ENCODE measurements at regions not wholly inside any gene's neighbourhood (a gene's known extent, or its start where the extent isn't known, plus 50 kb on each side); places are given as distances from the start of the nearest gene placed in this dataset.

GRCh38 chr12:42756841-42757623 is 167.5 kb upstream of the PRICKLE1 start:
- no peaks in the 10 kb centered on the region for H3K36me3 Mint-ChIP-seq (ENCODE audit: low read depth, unreplicated experiment)
- TF ChIP-seq, protein P1, sequence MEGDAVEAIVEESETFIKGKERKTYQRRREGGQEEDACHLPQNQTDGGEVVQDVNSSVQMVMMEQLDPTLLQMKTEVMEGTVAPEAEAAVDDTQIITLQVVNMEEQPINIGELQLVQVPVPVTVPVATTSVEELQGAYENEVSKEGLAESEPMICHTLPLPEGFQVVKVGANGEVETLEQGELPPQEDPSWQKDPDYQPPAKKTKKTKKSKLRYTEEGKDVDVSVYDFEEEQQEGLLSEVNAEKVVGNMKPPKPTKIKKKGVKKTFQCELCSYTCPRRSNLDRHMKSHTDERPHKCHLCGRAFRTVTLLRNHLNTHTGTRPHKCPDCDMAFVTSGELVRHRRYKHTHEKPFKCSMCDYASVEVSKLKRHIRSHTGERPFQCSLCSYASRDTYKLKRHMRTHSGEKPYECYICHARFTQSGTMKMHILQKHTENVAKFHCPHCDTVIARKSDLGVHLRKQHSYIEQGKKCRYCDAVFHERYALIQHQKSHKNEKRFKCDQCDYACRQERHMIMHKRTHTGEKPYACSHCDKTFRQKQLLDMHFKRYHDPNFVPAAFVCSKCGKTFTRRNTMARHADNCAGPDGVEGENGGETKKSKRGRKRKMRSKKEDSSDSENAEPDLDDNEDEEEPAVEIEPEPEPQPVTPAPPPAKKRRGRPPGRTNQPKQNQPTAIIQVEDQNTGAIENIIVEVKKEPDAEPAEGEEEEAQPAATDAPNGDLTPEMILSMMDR (IDR thresholded peaks at IDR 0.05; ENCODE audit: unreplicated experiment): no peak
- DNase-seq (ENCODE audit: low spot score): no peak

GRCh38 chr12:42750356-42750755 is 160.8 kb upstream of the PRICKLE1 start:
- TF ChIP-seq, protein P1 (IDR thresholded peaks at IDR 0.05; ENCODE audit: unreplicated experiment): no peak
- H3K27me3 Mint-ChIP-seq (ENCODE audit: unreplicated experiment): no peaks in the 10 kb centered on the region
- H3K4me3 Mint-ChIP-seq (ENCODE audit: unreplicated experiment): no peak overlapping the region
- peaks cover 3% of the 10 kb centered on the region for H3K9me3 Mint-ChIP-seq (ENCODE audit: unreplicated experiment)
- H3K4me1 Mint-ChIP-seq (ENCODE audit: unreplicated experiment): no peaks in the 10 kb centered on the region
- H3K27ac Mint-ChIP-seq (ENCODE audit: unreplicated experiment): no peak overlapping the region
- H3K36me3 Mint-ChIP-seq (ENCODE audit: low read depth, unreplicated experiment): no peaks in the 10 kb centered on the region
- DNase-seq (ENCODE audit: low spot score): no peak

More at GRCh38 chr12:42756841-42757623, 167.5 kb upstream of the PRICKLE1 start:
- no peaks in the 10 kb centered on the region for H3K9me3 Mint-ChIP-seq (ENCODE audit: unreplicated experiment)
- no peaks in the 10 kb centered on the region for H3K27me3 Mint-ChIP-seq (ENCODE audit: unreplicated experiment)
- H3K4me1 Mint-ChIP-seq (ENCODE audit: unreplicated experiment): no peaks in the 10 kb centered on the region
- no peak overlapping the region for H3K27ac Mint-ChIP-seq (ENCODE audit: unreplicated experiment)
- H3K4me3 Mint-ChIP-seq (ENCODE audit: unreplicated experiment): no peak overlapping the region

DNA sequence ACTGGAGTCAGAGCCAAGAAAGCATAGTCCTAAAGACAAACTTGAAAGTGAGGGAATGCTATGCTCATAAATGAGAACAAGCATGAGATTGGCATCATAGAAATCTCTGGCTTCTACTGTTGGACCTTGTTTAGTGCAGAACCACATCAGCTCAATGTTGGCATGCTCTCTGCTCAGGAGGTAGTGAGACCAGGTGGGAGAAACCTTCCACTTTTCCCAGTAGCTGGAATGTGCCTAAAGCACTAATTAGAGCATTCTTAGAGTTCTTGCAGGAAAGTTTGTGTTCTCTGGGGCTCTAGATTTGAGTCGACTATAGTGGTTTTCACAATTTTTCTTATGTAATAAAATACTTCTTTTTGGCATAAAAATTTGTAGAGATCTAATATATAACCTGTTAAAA is 159.7 kb upstream of the PRICKLE1 start:
- H3K27me3 Mint-ChIP-seq (ENCODE audit: unreplicated experiment): peaks cover 2% of the 10 kb centered on the region
- peaks cover 3% of the 10 kb centered on the region for H3K9me3 Mint-ChIP-seq (ENCODE audit: unreplicated experiment)

DNA sequence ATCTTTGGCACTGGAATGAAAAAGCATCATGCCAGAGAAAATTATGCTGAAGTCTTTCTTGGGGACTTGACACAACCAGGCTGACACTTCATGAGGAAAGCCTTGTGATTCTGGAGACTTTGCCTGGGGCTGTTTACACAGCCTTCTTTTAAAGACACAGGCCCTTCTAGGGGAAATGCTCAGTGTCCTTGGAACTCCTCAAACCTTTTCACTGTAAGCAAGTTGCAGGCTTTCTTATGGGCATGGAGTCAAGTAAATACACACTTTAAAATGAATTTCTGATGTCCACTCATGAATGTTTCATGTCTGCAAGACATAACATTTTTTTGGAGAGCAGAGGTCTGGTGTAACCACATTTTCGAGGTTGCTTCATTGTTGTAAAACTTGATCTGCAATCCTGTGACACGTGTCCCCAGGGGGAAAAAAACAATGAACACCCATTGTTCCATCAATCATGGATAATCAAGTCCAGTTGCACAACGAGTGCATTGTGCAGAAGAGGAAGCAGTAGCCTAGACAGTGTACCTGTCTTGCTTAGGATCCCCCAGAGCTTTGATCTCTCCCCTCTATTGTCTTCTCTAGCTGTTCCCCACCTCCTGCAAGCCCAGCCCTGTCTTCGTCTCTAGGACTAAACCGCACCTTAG is 155.1 kb upstream of the PRICKLE1 start:
- peaks cover 4% of the 10 kb centered on the region for H3K4me1 Mint-ChIP-seq (ENCODE audit: unreplicated experiment)
- H3K4me3 Mint-ChIP-seq (ENCODE audit: unreplicated experiment): no peak overlapping the region
- H3K9me3 Mint-ChIP-seq (ENCODE audit: unreplicated experiment): peaks cover 3% of the 10 kb centered on the region
- DNase-seq (ENCODE audit: low spot score): no peak
- H3K27ac Mint-ChIP-seq (ENCODE audit: unreplicated experiment): no peak overlapping the region
- TF ChIP-seq, protein P1 (IDR thresholded peaks at IDR 0.05; ENCODE audit: unreplicated experiment): no peak
- H3K36me3 Mint-ChIP-seq (ENCODE audit: low read depth, unreplicated experiment): no peaks in the 10 kb centered on the region
- peaks cover 2% of the 10 kb centered on the region for H3K27me3 Mint-ChIP-seq (ENCODE audit: unreplicated experiment)

More for the DNA sequence above, 159.7 kb upstream of the PRICKLE1 start:
- TF ChIP-seq, protein P1 (IDR thresholded peaks at IDR 0.05; ENCODE audit: unreplicated experiment): no peak
- H3K27ac Mint-ChIP-seq (ENCODE audit: unreplicated experiment): no peak overlapping the region
- no peaks in the 10 kb centered on the region for H3K36me3 Mint-ChIP-seq (ENCODE audit: low read depth, unreplicated experiment)
- no peak for DNase-seq (ENCODE audit: low spot score)
- no peaks in the 10 kb centered on the region for H3K4me1 Mint-ChIP-seq (ENCODE audit: unreplicated experiment)
- no peak overlapping the region for H3K4me3 Mint-ChIP-seq (ENCODE audit: unreplicated experiment)

DNA sequence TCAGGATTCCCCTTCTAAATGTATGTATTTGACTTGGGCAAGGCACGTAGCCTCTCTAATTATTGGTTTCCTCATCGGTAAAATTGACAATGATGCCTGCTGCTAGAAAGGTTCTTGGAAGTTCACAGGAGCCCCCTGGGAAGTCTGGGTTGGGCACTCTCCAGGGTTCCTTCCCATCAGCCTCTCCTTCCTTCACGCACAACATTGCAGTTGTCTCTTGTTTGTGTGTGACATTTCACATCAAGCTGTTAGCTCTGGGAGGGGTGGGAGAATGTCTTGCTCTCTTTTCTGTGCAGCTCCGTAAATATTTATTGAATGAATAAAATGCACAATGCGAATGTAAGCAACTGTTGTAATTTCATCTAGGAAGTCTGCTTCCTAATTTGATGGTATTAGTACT is 153.2 kb upstream of the PRICKLE1 start:
- no peak overlapping the region for H3K4me3 Mint-ChIP-seq (ENCODE audit: unreplicated experiment)
- H3K27me3 Mint-ChIP-seq (ENCODE audit: unreplicated experiment): peaks cover 3% of the 10 kb centered on the region
- H3K4me1 Mint-ChIP-seq (ENCODE audit: unreplicated experiment): peaks cover 13% of the 10 kb centered on the region
- peaks cover 3% of the 10 kb centered on the region for H3K9me3 Mint-ChIP-seq (ENCODE audit: unreplicated experiment)
- DNase-seq (ENCODE audit: low spot score): no peak
- H3K36me3 Mint-ChIP-seq (ENCODE audit: low read depth, unreplicated experiment): no peaks in the 10 kb centered on the region
- TF ChIP-seq, protein P1 (IDR thresholded peaks at IDR 0.05; ENCODE audit: unreplicated experiment): no peak
- H3K27ac Mint-ChIP-seq (ENCODE audit: unreplicated experiment): no peak overlapping the region

All from endothelial cell (in vitro differentiated cells).